ENCODE measurements at regions not wholly inside any gene's neighbourhood (a gene's known extent, or its start where the extent isn't known, plus 50 kb on each side); places are given as distances from the start of the nearest gene placed in this dataset.

DNA sequence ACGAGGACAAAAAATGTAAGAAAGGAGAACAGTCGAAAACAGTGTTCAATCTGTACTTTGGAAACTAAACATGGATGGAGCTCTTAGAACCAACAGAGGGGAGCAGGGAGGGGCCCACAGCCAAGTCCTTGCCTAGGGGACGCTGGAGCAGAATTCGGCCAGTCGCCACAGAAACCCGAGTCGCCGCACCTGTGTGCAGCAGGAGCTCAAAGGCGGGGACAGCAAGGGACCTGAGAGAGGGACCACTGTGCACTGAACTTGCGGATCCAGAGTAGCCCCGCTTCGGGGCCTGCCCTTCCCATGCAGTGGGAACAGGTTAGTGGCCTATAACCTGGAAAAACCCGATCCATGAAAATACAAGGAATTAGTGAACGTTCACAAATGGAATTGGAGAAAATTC is 68.1 kb downstream of the SEC61G start:
- ChIA-PET CTCF (no interaction called here), RAD21 (ENCODE audit: unreplicated experiment) (no interaction called here), POLR2A (no interaction called here), SMC1A (ENCODE audit: uncharacterized antibody, unreplicated experiment) (no interaction called here)
- Histone ChIP-seq H3K4me3 (no peak overlapping the region), H4K20me1 (ENCODE audit: control insufficient read depth, insufficient read depth) (no peaks in the 10 kb centered on the region), H3K4me1 (ENCODE audit: control insufficient read depth, insufficient read depth, low read length) (no peaks in the 10 kb centered on the region), H2AFZ (ENCODE audit: control insufficient read depth, low read depth, low read length) (no peak overlapping the region), H3K4me2 (ENCODE audit: control insufficient read depth, insufficient read depth) (no peak overlapping the region), H3K27ac (ENCODE audit: control insufficient read depth, insufficient read depth) (no peak overlapping the region), H3K9ac (ENCODE audit: control insufficient read depth, insufficient read depth, low read length) (no peak overlapping the region), H3K9me3 (replicated peaks; ENCODE audit: control insufficient read depth, insufficient read depth, low read length) (no peaks in the 10 kb centered on the region), H3K27me3 (replicated peaks in 1 of 2; ENCODE audit: control insufficient read depth in 2 of 2, insufficient read depth in 2 of 2, low read length in 1 of 2) (no peaks in the 10 kb centered on the region), H3K79me2 (ENCODE audit: control insufficient read depth, insufficient read depth, low read length) (no peaks in the 10 kb centered on the region), H3K36me3 (ENCODE audit: control insufficient read depth in 2 of 2, insufficient read depth in 2 of 2, low read length in 1 of 2) (no peaks in the 10 kb centered on the region)
- WGBS (ENCODE audit: insufficient coverage, insufficient replicate concordance, low lambda C conversion rate, missing lambda C conversion rate): 34% methylated on average over 14 of the region's 14 CpGs
- in situ Hi-C loops (cut with MboI) (no loop called here), intact Hi-C loops (cut with micrococcal nuclease; ENCODE audit: unreplicated experiment) (no loop called here)
- FAIRE-seq (no peak), DNase-seq (ENCODE audit: low read depth, low spot score) (no peak), ATAC-seq (no peak)
- no TSS peak for BruUV-seq (replicated peaks)
- TF ChIP-seq FOXK2 (IDR thresholded peaks at IDR 0.05) (no peak), FOS (IDR thresholded peaks at IDR 0.05; ENCODE audit: borderline replicate concordance, extremely low read depth, insufficient read length) (no peak), SIX5 (IDR thresholded peaks at IDR 0.05; ENCODE audit: low read depth, low read length, severe bottlenecking) (no peak), BCL11A (IDR thresholded peaks at IDR 0.05; ENCODE audit: low read depth, low read length) (no peak), SPI1 (IDR thresholded peaks at IDR 0.05; ENCODE audit: borderline replicate concordance, insufficient read depth, low read depth, low read length) (no peak), POLR2AphosphoS5 (IDR thresholded peaks at IDR 0.05; ENCODE audit: low read length) (no peak), ZNF207 (IDR thresholded peaks at IDR 0.05; ENCODE audit: borderline replicate concordance) (no peak), CBX3 (IDR thresholded peaks at IDR 0.05; ENCODE audit: borderline replicate concordance, low read depth) (no peak)
- TF ChIP-seq, protein P1, sequence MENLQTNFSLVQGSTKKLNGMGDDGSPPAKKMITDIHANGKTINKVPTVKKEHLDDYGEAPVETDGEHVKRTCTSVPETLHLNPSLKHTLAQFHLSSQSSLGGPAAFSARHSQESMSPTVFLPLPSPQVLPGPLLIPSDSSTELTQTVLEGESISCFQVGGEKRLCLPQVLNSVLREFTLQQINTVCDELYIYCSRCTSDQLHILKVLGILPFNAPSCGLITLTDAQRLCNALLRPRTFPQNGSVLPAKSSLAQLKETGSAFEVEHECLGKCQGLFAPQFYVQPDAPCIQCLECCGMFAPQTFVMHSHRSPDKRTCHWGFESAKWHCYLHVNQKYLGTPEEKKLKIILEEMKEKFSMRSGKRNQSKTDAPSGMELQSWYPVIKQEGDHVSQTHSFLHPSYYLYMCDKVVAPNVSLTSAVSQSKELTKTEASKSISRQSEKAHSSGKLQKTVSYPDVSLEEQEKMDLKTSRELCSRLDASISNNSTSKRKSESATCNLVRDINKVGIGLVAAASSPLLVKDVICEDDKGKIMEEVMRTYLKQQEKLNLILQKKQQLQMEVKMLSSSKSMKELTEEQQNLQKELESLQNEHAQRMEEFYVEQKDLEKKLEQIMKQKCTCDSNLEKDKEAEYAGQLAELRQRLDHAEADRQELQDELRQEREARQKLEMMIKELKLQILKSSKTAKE (IDR thresholded peaks at IDR 0.05; ENCODE audit: low read depth, poor library complexity, severe bottlenecking): no peak
- TF ChIP-seq, protein P2, sequence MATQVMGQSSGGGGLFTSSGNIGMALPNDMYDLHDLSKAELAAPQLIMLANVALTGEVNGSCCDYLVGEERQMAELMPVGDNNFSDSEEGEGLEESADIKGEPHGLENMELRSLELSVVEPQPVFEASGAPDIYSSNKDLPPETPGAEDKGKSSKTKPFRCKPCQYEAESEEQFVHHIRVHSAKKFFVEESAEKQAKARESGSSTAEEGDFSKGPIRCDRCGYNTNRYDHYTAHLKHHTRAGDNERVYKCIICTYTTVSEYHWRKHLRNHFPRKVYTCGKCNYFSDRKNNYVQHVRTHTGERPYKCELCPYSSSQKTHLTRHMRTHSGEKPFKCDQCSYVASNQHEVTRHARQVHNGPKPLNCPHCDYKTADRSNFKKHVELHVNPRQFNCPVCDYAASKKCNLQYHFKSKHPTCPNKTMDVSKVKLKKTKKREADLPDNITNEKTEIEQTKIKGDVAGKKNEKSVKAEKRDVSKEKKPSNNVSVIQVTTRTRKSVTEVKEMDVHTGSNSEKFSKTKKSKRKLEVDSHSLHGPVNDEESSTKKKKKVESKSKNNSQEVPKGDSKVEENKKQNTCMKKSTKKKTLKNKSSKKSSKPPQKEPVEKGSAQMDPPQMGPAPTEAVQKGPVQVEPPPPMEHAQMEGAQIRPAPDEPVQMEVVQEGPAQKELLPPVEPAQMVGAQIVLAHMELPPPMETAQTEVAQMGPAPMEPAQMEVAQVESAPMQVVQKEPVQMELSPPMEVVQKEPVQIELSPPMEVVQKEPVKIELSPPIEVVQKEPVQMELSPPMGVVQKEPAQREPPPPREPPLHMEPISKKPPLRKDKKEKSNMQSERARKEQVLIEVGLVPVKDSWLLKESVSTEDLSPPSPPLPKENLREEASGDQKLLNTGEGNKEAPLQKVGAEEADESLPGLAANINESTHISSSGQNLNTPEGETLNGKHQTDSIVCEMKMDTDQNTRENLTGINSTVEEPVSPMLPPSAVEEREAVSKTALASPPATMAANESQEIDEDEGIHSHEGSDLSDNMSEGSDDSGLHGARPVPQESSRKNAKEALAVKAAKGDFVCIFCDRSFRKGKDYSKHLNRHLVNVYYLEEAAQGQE (IDR thresholded peaks at IDR 0.05; ENCODE audit: low read depth, low read length): no peak
- TF ChIP-seq, protein P3, sequence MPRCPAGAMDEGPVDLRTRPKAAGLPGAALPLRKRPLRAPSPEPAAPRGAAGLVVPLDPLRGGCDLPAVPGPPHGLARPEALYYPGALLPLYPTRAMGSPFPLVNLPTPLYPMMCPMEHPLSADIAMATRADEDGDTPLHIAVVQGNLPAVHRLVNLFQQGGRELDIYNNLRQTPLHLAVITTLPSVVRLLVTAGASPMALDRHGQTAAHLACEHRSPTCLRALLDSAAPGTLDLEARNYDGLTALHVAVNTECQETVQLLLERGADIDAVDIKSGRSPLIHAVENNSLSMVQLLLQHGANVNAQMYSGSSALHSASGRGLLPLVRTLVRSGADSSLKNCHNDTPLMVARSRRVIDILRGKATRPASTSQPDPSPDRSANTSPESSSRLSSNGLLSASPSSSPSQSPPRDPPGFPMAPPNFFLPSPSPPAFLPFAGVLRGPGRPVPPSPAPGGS (IDR thresholded peaks at IDR 0.05; ENCODE audit: borderline replicate concordance, insufficient read depth, low read depth, low read length, poor library complexity, severe bottlenecking): no peak

Measured in GM12878 (cell line).